HFFc6 (cell line): ENCODE measurements at regions not wholly inside any gene's neighbourhood (a gene's known extent, or its start where the extent isn't known, plus 50 kb on each side); places are given as distances from the start of the nearest gene placed in this dataset.

Experiments used
- DNase-seq: peaks from one replicate; pipeline ENCODE4 v3.0.0-alpha.2; 2018
- H3K27ac Mint-ChIP-seq: 2 replicates; pipeline ENCODE4 v1.8.0; 2020; ENCODE audit warnings: mild to moderate bottlenecking, mixed read lengths
- H3K27me3 Mint-ChIP-seq: 2 replicates; pipeline ENCODE4 v1.8.0; 2021; ENCODE audit warnings: mild to moderate bottlenecking, moderate library complexity, mixed read lengths; ENCODE audit not compliant: insufficient read depth
- H3K36me3 Mint-ChIP-seq: 2 replicates; pipeline ENCODE4 v1.8.0; 2021; ENCODE audit warnings: low read depth, mixed read lengths
- H3K4me1 Mint-ChIP-seq: 2 replicates; pipeline ENCODE4 v1.8.0; 2020; ENCODE audit warnings: low read depth, mixed read lengths
- H3K4me3 Mint-ChIP-seq: 2 replicates; pipeline ENCODE4 v1.8.0; 2020; ENCODE audit warnings: mild to moderate bottlenecking, moderate library complexity, mixed read lengths
- H3K9me3 Mint-ChIP-seq: 2 replicates; pipeline ENCODE4 v1.8.0; 2020; ENCODE audit warnings: mild to moderate bottlenecking, mixed read lengths
- TF ChIP-seq, protein P1 (sequence below): fragments of 200-600 bp; sonication (generic); IDR thresholded peaks from 2 replicates; pipeline ENCODE4 v1.5.0; 2021; ENCODE audit warnings: antibody characterized with exemption, mild to moderate bottlenecking

DNA sequence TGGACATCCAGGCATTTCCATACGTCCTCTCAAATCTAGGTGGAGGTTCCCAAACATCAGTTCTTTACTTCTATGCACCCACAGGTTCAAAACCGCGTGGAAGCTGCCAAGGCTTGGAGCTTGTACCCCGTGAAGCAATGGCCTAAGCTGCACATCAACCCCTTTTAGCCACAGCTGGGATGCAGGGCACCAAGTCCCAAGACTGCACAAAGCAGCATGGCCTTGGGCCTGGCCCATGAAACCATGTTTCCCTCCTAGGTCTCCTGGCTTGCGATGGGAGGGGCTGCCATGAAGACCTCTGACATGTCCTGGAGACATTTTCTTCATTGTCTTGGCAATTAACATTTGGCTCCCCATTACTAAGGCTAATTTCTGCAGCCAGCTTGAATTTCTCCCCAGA, 88.9 kb upstream of the CBLN4 start:
- no peaks in the 10 kb centered on the region for H3K27me3 Mint-ChIP-seq

DNA sequence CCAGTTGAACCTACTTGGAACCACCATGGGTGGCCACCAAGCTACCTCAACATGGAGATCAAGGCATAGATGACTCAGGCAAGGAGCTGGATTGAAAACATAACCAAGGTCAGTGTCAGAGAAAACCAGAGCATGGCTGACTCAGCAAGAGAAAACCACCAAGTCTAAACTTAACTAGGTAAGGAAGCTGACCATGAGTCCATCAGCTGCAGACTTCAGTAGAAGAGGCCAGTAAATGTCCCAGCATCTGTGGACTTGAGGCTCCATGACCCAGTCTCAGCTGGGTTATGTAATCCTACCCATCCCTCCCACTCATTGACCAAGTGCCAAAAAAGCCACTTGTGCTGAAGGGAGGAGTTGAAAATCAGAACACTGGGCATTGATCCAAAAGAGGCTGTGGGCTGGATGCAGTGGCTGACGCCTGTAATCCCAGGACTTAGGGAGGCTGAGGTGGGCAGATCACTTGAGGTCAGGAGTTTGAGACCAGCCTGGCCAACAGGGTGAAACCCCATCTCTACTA, 93.7 kb upstream of the CBLN4 start:
- Mint-ChIP-seq H3K4me1 (no peaks in the 10 kb centered on the region), H3K36me3 (peaks cover 6% of the 10 kb centered on the region; the same call in 1 of the 2 replicates), H3K9me3 (peaks cover 51% of the 10 kb centered on the region), H3K4me3 (no peak overlapping the region), H3K27ac (no peak overlapping the region), H3K27me3 (no peaks in the 10 kb centered on the region)
- TF ChIP-seq, protein P1, sequence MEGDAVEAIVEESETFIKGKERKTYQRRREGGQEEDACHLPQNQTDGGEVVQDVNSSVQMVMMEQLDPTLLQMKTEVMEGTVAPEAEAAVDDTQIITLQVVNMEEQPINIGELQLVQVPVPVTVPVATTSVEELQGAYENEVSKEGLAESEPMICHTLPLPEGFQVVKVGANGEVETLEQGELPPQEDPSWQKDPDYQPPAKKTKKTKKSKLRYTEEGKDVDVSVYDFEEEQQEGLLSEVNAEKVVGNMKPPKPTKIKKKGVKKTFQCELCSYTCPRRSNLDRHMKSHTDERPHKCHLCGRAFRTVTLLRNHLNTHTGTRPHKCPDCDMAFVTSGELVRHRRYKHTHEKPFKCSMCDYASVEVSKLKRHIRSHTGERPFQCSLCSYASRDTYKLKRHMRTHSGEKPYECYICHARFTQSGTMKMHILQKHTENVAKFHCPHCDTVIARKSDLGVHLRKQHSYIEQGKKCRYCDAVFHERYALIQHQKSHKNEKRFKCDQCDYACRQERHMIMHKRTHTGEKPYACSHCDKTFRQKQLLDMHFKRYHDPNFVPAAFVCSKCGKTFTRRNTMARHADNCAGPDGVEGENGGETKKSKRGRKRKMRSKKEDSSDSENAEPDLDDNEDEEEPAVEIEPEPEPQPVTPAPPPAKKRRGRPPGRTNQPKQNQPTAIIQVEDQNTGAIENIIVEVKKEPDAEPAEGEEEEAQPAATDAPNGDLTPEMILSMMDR, result no peak
- DNase-seq, result no peak

More for the DNA sequence above, 88.9 kb upstream of the CBLN4 start:
- TF ChIP-seq, protein P1, result no peak
- Mint-ChIP-seq H3K9me3 (peaks cover 62% of the 10 kb centered on the region), H3K27ac (no peak overlapping the region), H3K4me1 (no peaks in the 10 kb centered on the region), H3K36me3 (peaks cover 6% of the 10 kb centered on the region; the same call in 1 of the 2 replicates), H3K4me3 (no peak overlapping the region)
- no peak for DNase-seq

DNA sequence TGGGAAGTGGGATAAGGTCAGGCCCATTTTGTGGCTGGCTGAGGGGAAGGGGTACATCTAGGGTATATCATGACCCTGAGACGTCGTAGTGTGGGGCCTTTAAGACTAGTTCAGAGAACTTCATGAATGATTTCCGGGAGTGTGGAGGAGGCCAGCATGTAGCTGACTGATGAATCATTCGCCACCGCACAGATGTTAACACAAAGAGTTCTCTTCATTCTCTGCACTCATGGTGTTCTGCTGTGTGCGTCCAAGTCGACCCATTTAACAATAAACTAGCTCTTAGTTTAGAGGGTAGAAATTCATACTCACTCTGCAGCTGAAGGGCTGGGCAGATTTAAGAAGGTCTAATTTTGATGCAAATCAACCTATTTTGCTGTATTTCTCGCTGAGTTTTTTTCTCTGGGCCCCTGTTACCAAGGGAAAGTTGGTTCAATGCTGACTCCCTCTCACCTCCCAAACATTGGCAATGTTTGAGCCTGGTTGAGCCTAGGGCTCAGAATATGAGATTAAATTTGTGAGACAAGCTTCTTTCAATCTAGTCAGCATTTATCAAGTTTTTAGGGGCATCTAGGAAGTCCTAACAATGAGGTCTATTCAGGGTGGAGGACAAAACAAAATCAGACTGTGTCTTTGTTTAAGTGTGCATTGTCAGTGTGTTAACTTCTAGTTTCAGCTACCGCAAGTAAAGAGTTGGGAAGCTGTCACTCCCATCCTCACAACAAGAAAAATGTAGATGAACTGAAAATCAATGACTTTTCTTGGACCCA, 106.8 kb upstream of the CBLN4 start:
- Mint-ChIP-seq H3K9me3 (peaks cover 48% of the 10 kb centered on the region), H3K4me3 (no peak overlapping the region)

DNA sequence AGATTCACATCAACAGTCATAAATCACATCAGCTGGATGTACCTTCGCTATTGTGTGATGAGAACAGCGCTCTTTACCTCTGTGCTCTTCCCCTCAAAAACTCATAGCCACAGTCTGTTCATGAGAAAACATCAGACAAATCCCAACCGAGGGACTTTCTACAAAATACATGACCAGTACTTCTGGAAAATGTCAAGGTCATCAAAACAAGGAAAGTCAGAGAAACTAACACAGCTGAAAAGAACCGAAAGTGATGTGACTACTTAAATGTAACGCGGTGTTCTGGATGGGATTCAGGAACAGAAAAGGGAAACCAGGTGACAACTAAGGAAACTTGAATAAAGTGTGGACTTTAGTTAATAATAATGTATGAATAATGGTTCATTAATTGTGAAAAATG, 112.0 kb upstream of the CBLN4 start:
- TF ChIP-seq, protein P1, result no peak
- no peaks in the 10 kb centered on the region for H3K27me3 Mint-ChIP-seq
- no peak overlapping the region for H3K27ac Mint-ChIP-seq
- DNase-seq, result no peak
- H3K4me1 Mint-ChIP-seq, result no peaks in the 10 kb centered on the region
- peaks cover 52% of the 10 kb centered on the region for H3K9me3 Mint-ChIP-seq
- H3K4me3 Mint-ChIP-seq, result no peak overlapping the region
- no peaks in the 10 kb centered on the region; the same call in 1 of the 2 replicates for H3K36me3 Mint-ChIP-seq

More for the DNA sequence above, 106.8 kb upstream of the CBLN4 start:
- Mint-ChIP-seq H3K4me1 (no peaks in the 10 kb centered on the region), H3K27ac (no peak overlapping the region), H3K27me3 (no peaks in the 10 kb centered on the region), H3K36me3 (no peaks in the 10 kb centered on the region; the same call in 1 of the 2 replicates)
- DNase-seq, result no peak
- TF ChIP-seq, protein P1, result no peak

DNA sequence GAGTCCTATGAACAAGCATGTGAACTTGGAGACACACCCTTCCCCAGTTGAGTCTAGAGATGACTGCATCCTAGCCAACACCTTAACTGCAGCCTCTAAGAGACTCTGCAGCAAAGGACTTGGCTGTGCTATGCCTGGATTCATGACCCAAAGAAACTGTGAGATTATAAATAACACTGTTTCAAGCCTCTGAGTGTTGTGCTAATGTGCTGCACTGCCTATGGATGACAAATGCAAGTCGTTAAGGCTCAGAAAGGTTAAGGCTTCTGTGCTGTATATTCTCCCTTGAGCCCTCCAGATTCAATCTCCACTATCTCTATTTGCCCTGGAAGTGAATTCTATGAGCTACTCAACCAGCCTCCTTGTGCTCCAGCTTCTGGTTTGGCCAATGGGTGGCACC, 116.5 kb upstream of the CBLN4 start:
- Mint-ChIP-seq H3K4me1 (no peaks in the 10 kb centered on the region), H3K36me3 (no peaks in the 10 kb centered on the region; the same call in 1 of the 2 replicates), H3K27me3 (no peaks in the 10 kb centered on the region), H3K27ac (no peak overlapping the region), H3K4me3 (no peak overlapping the region), H3K9me3 (peaks cover 38% of the 10 kb centered on the region)
- no peak for DNase-seq
- TF ChIP-seq, protein P1, result no peak
